G401 (cell line): ENCODE measurements at regions not wholly inside any gene's neighbourhood (a gene's known extent, or its start where the extent isn't known, plus 50 kb on each side); places are given as distances from the start of the nearest gene placed in this dataset.

Experiments used
- DNase-seq: peaks from one replicate; pipeline ENCODE4 v3.0.0-alpha.2; 2015; ENCODE audit warnings: low spot score
- in situ Hi-C: cut with HindIII; loops from 2 replicates; pipeline ENCODE4 v1.10.0; 2016; ENCODE audit warnings: low sequenced_read_pairs, mixed read lengths

GRCh38 chr14:89641495-89642175 is 224.6 kb upstream of the FOXN3 start:
- in situ Hi-C loops = no loop called here
- no peak for DNase-seq

- DNase-seq = no peak
- in situ Hi-C loops = no loop called here
These were observed 223.1 kb upstream of the FOXN3 start for GRCh38 chr14:89640141-89640540.

DNA sequence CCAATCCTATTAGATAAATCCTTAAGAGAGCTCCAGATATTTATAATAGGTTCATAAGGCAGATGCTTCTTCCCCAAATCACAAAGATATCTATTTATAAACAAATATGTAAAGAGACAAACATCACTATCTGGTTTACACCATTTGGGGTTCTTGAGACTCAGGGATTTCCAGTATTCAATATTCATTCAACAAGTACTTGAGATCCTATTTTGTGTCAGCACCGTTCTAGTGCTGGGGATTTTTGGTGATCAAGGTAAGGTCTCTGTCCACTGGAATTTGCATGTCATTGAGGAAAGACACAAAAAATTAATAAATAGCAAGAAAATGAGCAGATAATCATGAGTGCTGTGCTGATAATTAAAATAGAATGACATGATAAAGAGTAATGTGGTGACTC is 222.7 kb upstream of the FOXN3 start:
- DNase-seq = no peak

DNA sequence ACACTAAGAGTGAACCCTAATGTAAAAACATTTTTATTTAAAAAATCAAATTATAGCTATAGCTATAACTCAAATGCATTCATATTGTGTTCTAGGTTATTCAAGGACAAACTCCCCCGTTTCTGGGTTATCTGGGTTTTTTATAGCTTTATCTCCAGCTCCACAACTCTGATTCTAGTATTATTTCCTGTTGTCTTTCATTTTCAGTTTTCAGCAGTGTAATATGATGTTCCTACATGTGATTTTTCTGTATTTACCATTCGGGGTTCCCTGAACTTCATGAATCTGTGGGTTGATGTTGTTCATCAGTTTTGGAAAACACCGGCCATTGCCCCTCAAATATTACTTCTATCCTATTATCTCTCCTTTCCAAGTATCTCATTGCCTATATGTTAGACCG is 221.9 kb upstream of the FOXN3 start:
- in situ Hi-C loops = no loop called here
- no peak for DNase-seq

More for the DNA sequence above, 222.7 kb upstream of the FOXN3 start:
- in situ Hi-C loops = no loop called here

- in situ Hi-C loops = no loop called here
- DNase-seq = no peak
These were observed 220.5 kb upstream of the FOXN3 start for GRCh38 chr14:89637581-89637980.

GRCh38 chr14:89635615-89636014 is 218.6 kb upstream of the FOXN3 start:
- in situ Hi-C loops = no loop called here
- DNase-seq = no peak

DNA sequence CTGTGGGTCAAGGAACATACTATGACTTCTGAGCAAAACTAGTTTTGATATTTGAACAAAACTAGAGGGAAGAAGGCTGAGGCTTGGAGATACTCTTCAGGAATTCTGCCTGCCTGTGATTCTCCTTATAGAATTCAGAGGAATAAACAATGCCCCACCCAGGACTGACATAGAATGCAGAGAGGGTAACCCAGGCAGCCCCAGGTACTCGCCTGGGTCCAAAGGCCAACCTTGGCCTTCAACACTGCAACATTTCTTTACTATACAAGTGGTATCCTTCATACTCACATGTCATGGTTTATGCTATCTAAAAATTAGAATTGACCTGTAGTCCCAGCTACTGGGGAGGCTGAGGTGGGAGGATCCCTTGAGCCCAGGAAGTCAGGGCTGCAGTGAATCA is 217.0 kb upstream of the FOXN3 start:
- DNase-seq = no peak
- in situ Hi-C loops = no loop called here

DNA sequence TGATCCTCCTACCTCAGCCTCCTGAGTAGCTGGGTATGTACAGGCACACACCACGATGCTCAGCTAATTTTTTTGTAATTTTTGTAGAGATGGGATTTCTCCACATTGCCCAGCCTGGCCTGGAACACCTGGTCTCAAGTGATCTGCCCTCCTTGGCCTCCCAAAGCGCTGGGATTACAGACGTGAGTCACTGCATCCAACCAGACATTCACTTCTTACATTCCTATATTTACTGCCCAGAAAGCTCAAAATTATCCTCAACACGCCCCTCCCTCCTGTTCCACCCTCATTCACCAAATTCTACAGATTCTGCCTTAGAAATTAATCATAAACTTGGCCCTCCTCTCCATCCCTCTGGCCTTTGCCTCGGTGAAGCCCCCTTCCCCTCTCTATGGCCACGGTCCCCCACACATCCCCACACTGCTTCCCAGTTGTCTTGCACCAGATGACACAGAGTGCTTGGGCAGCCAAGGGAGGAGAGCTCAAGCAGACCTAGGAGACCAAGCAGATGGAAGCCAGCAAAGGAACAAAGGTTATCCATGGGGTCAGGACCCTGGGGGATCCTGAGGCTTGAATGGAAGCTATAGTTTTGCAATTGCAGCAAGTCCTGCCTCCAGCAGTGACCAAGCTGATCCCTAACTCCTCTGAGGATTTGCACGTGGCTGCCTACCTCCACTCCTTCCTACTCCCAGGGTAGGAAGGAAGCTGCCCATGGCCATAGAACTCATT is 213.2 kb upstream of the FOXN3 start:
- in situ Hi-C loops = no loop called here
- no peak for DNase-seq

GRCh38 chr14:89629383-89629782 is 212.3 kb upstream of the FOXN3 start:
- DNase-seq = no peak
- in situ Hi-C loops = no loop called here

DNA sequence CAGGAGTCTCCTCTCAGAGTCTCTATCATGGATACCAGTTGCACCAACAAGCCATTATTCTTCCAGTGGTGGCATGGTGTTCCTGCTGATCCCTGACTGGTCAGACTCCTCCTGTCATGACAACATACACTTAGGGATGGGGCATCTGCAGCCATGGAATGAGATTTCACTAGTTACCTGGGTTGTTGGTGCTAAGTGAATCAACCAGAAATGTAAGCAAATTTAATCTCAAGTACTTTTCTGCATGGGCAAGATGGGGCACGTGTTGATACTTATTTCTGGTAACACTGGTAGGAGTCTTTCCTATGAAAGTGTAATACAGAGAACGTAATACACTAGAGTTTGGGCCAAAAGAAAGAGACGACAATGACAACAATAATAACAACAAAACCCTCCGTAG is 211.5 kb upstream of the FOXN3 start:
- in situ Hi-C loops = no loop called here
- no peak for DNase-seq

DNA sequence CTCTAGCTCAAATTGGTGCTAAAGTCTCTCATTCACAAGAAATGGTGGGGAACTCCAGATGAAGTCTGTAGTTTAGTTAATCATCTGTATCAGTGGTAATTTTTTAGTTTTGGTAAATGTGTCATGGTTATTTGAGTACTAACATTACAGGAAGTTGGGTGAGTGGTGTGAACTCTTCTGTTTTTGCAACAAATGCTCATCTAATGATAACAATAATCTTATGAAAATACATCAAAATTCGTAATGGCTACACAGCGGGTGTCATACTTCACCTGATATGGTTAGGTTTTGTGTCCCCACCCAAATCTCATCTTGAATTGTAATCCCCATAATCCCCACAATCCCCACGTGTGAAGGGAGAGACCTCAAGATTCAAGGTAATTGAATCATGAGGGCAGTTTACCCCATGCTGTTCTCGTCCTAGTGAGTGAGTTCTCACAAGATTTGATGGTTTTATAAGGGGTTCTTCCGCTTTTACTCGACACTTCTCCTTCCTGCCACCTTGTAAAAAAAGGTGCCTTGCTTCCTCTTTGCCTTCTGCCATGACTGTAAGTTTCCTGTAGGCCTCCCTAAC is 209.3 kb upstream of the FOXN3 start:
- in situ Hi-C loops = no loop called here
- DNase-seq = no peak

DNA sequence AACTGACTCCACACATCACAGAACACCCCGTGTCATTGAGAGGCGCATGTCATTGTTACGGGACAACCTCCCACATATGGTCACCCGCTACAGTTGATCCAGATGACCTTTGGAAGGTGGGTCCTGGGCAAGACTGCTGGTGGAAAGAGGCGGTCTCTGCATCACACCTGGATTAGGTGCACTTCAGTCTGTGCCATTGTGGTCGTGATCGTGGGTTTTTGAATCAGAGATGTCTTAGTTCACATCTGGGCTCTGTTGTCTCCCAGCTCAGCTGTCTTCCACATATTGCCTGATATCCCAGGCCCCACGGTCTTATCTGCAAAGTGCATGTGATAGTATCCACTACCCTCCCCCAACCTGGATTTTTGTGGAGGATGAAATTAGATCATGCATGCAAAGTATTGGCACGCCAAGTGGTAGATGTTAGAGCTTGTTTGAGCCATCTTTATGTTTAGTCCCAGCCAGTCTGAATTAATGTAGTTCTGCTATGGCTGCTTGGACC is 208.7 kb upstream of the FOXN3 start:
- in situ Hi-C loops = no loop called here
- no peak for DNase-seq

DNA sequence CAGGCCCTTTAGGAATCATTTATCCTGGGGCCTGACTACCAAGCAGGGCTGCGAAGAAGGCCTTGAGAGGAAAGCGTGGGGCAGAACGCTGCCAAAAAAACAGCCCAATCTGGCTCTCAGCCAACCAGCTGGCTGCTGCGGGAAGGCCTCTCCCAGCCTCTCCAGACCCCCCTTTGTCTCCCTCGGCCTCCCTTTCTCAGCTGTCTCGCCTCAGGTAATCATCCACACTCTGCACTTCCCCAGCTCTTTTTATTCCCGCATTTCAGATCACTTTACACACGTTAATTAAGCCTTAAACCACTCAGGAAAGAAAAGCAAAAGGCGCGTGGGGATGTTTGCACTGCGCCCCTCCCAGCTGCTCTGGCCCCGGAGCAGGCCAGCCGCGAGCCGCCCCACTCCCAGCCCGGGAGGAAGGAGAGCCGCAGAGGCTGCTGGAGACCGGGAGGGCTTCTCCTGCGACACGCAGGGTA is 208.2 kb upstream of the FOXN3 start:
- in situ Hi-C loops = no loop called here
- no peak for DNase-seq

DNA sequence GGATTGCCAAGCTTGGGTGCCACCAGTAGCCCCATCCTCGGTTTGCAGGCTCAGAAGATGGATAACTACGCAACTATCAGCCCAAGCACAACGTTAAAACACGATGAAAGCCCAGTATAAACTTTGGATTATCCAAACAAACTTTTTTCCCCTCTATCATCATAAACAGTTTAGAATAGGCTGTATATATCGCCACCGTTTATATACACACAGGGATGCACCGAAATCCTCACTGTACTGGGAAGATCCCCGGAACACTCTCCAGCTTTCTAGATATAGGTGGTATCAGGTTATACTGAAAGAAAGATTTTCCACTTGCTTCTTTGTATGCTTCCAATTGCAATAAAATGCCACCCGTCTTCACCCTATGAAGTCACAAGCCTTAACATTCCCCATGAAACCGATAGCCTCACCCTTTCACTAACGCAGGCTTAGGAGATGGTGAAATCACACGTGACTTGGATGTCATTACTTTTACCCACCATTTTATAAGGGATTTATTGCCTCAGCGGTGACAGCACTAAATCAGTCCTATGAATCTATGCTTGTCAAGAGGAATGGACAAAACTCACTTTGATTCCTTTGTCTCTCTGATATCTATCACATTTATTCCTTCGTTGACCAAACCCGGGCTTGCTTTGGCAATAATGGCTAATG is 207.6 kb upstream of the FOXN3 start:
- DNase-seq = no peak
- in situ Hi-C loops = no loop called here

GRCh38 chr14:89621791-89622638 is 205.0 kb upstream of the FOXN3 start:
- in situ Hi-C loops = no loop called here
- no peak for DNase-seq

GRCh38 chr14:89621009-89621421 is 204.0 kb upstream of the FOXN3 start:
- DNase-seq = no peak
- in situ Hi-C loops = no loop called here

GRCh38 chr14:89620436-89620835 is 203.4 kb upstream of the FOXN3 start:
- DNase-seq = peak; percentile 15
- in situ Hi-C loops = no loop called here

- no peak for DNase-seq
- in situ Hi-C loops = no loop called here
These were observed 202.6 kb upstream of the FOXN3 start for GRCh38 chr14:89619596-89619995.
